ENCODE measurements at regions not wholly inside any gene's neighbourhood (a gene's known extent, or its start where the extent isn't known, plus 50 kb on each side); places are given as distances from the start of the nearest gene placed in this dataset.

DNA sequence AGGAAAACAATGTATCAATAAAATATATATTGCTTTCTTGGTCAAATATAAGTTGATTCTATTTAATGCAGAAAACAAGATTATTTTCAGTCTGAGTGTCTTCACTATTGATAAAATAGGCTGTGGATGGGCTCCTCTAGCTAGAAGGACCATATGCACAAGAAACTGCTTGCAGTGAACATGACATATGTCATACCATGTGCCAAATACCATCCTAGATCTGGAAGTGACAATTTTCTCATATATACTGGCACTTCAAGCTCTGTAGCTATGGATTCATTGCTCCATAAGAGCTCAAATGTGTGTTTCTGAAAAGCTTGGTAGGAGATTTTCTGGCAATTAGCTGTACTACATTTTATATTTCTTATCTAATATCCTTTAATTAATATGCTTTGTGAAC lies 95.6 kb upstream of the CDH6 start:
- DNase-seq, result no peak

DNA sequence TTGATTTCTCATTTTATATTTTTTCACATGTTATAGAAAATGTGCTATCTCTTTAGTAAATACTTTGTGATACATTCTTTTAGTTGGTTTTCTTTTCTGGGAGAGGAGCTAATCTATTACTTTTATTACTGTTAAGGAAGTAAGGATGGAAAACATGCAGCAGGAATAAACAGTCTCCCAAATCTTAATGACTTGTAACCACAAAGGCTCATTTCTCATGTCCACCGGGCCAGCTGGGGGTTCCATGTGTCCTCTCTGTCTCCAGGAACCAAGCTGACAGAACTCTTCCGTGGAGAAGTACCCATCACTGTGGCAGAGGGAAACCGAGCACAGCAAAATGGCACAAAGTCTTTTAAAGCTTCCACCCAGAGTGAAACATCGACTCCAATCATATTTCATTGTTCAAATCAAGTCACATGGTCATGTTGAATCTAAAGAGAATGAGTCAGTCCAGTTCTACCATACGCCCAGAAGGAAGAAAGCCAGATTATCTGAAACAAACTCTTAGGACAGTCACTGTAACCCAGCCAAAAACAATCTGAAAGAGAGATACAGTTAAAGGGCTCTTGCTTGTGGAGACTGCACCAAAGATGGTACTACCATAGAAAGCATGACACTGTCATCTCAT lies 97.1 kb upstream of the CDH6 start:
- no peak for DNase-seq

DNA sequence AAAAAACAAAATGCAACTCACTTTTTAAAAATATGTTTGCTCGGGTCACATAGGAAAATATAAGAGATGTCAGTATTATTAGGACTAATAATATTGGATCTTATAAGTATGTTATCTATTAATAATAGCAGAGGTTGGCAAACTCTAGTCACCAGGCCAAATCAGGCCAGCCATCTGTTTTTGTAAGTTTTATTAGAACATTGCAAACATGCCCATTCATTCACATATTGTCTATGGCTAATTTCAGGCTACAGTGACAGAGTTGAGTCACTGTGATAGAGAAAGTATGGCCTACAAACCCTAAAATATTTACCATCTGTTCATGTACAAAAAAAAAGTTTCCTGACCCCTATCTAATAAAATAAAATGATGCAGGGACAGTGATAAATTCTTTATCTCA lies 97.7 kb upstream of the CDH6 start:
- DNase-seq, result no peak

DNA sequence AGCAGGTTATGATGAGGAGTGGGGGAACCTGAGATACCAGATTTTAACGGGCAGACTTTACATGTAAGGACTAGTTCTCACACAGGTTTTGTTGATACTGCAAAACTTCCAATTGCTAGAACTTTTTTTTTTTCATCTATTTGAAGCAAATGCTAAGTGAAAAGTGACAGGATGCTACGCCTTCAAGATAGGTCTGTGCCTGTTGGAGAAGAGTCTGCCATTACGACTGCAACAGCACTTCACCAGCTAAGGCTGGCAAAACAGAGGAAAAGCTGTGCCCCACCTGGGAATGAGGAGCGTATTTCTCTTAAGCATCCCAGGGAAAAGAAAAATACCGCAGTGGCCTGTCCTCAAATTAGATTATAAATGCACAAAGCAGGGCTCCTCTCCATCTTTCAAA lies 102.0 kb upstream of the CDH6 start:
- no peak for DNase-seq

DNA sequence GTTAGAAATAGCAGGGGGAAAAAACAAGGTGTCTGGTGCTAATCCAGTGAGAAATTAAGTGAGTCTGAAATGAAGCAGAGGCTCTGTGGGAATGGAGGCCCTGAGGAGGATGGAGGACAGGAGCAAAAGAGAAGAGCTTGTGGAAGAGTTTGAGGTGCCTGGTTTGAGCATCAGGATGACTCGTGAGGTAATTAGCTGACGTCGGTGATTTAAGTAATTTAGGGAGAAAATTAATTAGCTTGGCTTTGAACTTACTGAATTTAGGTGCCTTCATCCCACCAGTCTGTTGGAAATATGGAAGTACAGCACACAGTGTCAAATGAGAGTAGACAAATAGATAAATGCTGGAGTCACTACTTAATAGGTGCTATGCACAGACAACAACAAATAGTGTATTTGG lies 103.0 kb upstream of the CDH6 start:
- no peak for DNase-seq

DNA sequence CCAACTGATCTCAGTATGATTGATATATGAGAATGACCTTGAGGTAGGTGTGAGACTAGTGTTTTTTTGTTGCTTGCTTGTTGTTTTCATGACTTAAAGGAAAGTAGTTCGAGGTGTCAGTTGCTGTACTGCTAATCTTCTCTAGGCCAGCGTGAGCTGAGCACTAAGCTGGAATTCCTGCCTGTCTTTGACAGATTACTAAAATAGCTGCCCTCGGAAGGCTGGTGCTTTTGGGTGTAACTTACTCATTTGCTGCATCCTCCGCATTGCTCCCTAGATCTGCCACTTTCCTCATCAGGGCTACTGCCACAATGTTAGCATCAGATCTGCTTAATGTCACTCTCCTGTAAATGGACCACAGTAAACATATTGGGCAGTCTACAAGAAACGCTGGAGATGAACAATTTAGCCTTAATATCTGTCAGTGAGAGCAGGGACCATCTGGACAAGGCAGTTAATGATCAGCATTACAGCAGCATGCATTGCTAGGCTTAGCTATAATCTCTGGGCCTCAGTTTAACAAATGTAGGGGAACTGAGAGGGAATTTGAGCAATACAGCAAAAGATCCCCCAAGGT lies 106.6 kb upstream of the CDH6 start:
- DNase-seq, result no peak

DNA sequence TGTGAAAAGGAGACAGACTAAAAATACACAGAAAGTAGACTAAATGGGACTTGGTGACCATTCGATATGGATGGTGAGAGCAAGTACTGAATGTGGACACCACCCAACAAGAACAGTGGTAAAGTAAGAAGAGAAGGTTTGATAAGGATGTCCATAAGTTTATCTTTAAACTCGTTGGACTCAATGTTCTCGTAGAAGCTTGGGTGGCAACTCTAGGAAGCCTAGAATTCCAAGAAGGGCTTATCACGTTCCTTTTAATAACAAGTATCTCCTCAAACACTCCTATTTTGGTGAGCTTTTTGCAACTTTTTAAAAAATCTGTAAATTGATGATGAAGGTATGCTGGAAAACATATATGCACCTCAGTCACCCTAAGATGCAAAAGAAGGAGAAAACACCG lies 108.6 kb upstream of the CDH6 start:
- no peak for DNase-seq

DNA sequence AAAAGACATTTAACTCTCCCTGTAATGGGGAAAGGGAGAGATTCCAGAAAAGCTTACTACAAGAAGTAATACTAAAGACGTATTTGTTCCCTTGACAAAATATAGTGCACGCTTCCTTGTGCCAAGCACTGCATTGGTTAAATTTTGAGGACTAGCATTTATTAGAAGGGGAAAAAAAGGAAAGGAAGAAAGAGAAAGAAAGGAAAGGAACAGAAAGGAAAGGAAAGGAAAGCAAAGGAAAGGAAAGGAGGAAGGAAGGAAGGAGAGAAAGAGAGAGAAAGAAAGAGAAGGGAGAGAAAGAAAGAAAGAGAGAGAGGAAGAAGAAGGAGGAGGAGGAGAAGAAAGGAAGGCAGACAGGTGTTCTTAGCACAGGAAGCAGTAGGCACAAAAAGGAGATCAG lies 110.1 kb upstream of the CDH6 start:
- DNase-seq, result no peak

DNA sequence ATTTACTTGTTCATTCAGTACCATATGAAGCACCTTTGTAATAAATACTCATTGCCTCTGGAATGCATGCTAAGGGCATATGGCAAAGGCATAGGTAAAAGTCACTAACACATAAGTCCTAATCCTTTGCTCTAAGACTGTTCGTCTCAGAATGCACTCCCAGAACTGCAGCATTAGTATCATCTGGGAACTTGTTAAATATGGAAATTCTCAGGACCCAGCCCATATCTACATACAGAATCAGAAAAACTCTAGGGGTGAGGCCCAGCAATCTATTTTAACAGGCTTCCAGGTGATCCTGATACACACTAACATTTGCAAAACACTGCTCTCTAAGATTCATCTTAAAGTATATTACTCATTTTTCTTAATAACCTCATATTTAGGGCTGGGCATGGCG lies 113.8 kb upstream of the CDH6 start:
- DNase-seq, result no peak

DNA sequence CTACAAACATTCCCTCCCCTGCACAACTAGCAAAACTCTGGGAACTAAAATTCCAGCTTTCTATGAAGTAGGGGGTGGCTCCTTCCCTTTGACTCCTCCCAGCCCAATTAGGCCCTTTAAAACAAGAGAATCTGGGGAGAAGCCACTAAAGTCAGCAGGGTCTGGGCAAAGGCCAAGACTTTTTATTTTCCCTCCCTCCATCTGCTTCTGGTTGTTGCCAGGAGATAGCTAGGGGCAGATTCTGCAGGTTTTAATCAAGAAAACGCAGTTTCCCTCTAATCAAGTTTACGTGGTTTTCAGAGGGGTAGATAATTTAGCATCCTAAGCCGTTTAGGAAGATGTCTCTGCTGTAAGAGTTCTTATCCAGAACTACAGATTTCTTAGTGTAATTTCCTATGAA lies 114.5 kb upstream of the CDH6 start:
- no peak for DNase-seq

DNA sequence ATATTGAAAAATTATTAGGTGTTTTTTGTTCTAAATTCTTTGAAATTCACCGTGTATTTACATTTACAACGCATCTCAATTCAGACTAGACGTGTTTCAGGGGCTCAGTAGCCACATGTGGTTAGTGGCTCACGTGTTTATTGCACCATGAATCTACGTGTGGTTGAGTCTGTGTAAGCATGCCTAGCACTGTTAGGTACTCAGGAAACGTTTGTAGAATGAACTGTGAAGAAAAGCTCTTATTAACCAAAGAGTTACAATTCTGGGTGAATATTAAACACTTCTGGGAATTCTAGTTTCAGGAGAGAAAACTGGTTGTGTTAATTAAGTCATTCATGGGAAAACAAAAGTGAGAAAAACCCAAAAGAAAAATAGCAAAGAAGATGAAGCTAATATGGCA lies 117.5 kb upstream of the CDH6 start:
- DNase-seq, result no peak

DNA sequence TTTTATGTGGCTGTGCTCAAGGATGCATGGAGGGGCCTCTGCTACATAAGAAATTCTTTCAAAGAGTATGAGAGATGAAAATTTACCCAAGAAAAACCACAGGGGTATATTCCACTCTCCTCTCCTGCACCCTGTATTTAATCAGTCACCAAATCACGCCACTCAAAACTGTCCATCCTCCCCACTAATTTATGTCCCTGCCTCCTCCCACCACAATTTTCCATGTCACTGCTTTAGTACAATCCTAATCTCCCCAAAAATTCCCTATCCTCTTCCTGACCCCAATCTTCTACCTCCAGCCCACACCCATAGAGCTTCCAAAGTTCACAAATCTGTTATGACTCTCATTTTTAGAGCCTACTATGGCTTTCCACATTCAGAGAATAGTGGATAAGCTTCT lies 125.2 kb upstream of the CDH6 start:
- DNase-seq, result no peak

DNA sequence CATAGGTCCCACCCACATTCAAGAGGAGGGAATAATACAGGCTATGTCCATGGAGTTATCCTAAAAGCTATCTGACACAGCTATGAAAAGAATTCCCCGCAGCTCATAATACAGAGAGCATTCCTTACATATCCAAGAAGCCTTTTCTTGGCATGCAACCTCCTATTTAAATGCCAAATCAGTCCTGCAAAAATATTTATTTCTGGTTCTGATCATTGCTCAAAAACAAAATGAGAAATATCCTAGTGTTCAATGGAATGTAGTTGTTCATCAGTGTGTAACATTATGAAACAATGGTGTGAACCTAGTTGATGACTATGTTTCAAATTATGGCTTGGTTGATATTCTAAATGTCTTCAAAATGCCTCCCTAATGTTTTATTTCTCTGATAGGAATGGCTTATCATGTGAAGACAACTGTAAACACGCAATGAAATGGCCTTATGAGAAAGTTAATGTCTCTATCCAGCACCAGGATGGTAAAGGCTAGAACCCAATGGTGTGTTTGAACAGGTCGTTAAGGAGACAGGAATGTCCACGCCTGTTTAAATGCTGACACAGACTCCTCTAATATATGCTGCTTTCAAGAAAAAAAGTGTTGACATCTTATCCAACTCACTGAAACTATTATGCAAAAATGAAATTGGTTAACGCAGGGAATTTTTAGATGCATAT lies 126.7 kb upstream of the CDH6 start:
- no peak for DNase-seq

DNA sequence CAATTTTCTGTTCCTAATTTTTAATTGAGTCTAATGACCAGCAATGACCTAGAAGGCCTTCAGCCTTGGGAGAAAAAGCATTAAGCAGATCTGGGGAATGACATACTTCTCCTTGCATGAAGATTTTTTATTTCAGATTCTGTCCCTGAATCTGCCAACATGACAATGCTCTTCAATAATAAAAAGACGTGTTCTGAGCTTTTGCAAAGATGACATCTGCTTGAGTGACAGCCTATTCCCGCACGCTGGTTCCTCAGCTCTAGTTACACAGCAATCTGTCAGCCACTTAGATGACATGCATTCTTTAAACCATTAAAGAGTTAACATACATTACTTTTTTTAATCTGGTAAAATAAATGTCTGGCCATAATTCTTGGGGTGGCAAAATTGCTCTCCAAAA lies 129.3 kb upstream of the CDH6 start:
- DNase-seq, result no peak

DNA sequence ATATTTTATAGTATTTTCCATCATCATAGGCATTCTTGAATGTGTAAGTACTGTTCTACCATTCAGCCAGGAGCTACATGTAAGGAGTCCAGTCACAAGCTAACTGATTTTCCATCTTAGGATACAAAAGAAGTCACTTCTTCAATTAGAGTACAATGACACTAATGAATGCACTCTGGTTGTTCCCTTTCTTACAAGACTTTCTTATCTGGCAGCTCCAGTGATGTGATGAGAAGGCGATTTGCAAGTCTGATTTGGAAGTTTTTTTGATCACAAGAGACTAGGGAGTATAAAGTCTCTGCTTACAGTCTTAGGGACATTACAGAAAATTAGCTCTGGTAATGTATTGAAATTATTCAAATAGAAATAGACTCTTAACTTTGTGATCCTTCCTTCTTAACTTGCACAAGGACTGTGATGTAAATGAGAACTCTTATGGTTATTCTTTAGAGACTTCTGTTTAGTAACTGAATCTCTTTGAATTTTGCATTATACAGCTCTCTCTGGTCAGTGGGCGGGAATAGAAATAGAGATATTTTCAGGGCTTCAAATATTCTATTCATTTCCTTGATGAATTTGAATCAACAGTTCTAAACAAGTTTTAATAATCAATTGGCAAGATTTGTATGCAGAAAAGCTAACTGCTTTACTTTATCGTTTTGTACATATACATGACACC lies 130.4 kb upstream of the CDH6 start:
- DNase-seq, result no peak

DNA sequence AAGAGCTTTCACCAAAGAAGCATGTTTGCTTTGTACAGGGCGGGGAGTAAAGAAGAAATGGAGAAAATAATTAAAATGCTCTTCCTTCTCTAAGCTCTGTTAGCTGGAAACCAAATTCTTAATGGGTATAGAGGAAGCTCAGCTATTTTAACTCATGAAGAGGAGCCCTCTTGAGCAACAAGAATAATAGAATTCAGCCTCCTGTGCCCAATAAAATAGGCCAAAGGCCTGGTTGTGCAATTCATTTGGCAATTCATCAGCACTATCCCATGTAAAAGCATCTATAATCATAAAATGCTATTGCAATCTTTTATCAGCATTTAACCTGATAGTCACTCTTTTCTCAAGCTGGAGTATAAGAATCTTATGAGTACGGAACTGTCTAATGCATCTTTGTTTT lies 133.6 kb upstream of the CDH6 start:
- no peak for DNase-seq

DNA sequence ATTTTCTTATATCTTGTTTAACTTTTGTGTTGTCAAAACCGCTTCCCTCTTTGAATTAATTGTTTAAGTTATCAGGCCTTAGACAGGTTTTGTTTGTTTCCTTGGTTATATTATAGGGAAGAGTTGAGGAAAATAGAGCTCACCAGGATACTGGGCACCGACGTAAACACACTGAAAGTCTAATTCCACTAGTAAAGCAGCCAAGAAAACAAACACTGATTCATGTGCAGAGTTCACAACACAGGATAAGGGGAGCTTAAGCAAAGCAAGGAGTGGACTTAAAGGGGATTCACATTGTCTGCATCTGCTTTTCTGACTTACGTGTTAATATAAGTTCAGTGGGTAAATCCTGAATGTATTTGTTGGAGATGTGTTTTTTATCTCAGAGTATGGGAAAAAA lies 139.0 kb upstream of the CDH6 start:
- no peak for DNase-seq

DNA sequence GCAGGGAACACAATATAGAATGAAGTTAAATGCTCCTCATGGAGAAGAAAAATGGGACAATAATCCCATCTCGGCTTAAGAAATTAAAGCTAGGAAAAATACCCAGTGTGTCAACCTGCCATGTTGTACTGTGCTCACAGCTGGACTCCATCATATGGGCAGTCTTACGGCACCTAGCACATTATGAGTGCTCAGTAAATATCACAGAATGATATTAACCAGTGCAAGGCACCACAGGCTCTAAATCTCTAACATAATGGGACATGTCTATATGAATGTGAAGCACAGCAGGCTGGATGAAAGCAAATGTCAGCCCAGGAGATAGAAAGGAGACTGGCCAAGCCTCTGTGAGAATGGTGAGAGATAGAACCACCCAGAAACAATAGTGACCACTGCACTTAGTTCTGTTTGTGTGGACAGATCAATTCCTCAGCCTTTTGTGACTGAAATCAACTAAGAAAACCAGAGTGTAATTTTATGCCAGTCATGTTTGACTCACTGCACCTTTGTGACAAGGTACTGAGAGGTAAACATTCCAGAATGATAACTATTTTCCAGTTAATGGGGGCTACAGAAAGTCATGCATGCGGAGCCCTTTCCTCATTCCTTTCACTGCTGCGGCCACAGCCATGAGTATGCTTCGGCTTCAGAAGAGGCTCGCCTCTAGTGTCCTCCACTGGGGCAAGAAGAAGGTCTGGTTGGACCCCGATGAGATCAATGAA lies 140.4 kb upstream of the CDH6 start:
- no peak for DNase-seq

DNA sequence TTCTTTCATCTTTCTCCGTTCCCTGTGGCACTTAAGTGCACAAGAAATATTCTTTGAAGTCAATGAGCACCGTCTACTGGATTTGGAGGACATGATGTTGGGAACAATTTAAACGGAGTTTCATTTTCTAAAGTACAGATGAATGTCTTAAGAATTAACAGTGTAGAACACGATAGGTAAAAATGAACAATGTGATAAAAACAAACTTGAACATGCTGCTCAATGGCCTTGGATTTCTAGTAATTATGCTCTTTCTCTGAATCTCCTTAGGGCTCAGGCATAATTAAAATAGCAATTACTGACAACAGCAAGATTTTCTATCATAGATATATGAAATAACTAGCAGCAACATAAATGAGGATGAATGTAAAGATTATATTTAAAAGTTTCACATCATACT lies 142.2 kb upstream of the CDH6 start:
- DNase-seq, result no peak

DNA sequence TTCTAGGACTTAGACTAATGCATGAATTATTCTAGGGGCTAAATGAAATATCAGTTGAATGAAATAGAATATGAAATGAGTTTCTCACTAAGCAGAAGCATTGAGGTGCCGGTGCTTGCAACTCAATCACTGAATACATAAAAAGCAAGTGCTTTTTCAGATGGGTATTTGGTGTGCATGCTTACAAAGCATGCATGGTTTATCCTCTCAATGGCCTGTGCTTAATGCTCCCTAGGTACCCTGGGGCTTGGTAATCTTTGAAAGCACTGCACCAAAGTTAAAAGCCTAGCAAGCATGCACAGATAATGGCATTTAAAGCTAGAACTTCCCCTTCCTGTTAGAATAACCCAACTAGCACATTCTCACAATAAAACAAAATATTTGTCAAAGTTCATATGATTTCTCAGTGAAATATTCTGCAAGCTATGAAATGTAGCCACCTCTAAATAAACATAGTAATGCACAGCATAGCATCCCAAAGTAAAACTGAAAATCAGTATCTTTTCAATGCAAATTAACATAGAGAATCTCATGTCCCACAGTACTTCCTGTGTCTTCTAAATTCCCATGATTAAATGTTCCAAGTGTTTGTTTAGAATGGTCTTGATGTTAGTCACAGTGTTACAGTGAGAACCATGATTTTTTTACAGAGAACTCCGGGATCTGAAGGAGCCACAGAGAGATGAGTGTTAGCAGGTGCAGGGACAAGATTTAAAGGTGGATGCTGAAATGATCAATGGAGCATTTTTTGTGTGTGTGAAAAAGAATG lies 143.4 kb upstream of the CDH6 start:
- DNase-seq, result no peak

DNA sequence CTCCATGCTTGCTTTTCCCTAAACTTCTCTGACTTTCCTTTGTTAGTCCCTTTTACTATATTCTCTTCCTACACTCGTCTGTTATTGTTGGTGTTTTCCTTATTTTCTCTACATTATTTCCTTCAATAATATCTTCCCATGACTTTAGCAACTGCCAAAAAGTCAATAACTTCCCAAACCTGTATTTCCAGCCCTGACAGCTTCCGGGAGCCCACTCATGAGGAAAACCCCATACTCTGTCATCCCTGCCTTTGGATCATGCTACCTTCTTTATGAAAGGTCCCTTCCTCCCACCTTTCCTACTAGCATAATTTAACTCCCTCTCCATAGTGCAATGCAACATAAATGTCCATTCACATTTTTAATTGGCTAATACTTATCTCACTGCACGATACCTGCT lies 144.0 kb upstream of the CDH6 start:
- no peak for DNase-seq

DNA sequence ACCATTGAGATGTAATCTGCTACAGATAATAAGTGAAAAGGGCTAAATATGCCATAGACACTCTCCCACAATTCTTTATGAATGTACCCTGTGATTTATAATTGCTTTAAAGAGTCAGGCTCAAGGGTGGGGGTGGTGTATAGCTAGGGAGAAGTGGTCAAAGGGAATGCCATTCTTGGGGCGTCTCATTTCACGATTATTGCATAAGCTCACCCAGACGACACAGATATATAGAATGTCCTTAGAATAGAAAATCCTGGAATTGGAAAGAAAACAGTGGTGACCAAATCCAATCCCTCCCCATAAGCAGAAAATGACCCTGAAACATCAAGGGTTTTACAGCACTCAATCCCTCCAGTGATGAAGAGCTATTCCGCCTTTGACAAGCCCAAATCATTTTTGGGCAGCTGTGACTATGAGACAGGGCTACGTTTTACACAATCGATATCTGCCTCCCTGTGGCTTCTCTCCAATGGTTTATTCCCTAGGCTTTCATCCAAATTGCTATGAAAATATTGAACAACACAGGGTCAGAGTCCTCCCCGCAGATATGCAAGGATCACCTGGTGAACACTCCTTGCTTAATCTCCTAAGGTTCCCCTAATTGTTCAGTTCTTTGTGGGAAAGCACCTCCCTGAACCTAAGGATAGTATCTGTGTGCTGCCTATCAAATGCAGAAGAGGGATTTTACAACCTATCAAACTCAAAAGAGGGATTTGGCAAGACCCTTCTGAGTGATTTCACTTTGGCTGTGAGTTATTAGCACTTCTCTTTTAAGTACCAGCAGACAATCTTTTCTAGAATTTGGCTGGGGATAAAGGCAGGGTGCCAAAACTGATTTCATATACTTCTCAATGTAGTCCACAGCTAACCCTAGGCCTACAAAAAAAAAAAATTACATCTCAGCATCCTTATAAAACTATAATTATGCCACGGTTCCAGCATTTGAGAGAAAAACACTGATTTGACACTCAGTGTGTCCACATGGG lies 144.9 kb upstream of the CDH6 start:
- no peak for DNase-seq
